ENCODE measurements at regions not wholly inside any gene's neighbourhood (a gene's known extent, or its start where the extent isn't known, plus 50 kb on each side); places are given as distances from the start of the nearest gene placed in this dataset.
"Not testable (repeated sequence)": the region's sequence is repeated elsewhere in the genome, so short reads cannot be mapped to it uniquely, and the experiment has no call there.

GRCh38 chr2:91603996-91604395 is 2912.5 kb downstream of the RPIA start:
- not testable (repeated sequence) for TF ChIP-seq CTCF (IDR thresholded peaks at IDR 0.05; ENCODE audit: low read depth, low read length); EZH2phosphoT487 (IDR thresholded peaks at IDR 0.05; ENCODE audit: low read depth)

All from OCI-LY3 (cell line).